ENCODE measurements at regions not wholly inside any gene's neighbourhood (a gene's known extent, or its start where the extent isn't known, plus 50 kb on each side); places are given as distances from the start of the nearest gene placed in this dataset.

DNA sequence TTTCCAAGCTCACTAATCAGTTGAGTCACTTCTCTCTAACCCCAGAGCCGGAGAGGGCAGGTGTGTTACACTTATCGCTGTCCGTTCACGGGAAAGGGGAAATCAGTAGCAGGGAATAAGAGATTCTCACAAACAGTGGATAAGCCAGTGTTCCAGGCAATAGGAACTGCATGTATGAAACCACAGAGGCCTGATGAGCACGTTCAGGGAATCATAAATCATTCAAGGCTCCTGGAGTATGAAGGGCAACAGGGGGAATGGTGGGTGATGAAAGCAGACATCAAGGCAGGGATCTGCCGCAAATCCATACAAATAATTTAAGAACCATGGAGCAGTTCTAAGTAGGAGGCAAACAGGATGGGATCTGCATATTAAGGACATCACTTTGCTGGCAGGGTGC, 59.1 kb upstream of the ADGRG2 start:
- TF ChIP-seq, protein P1, sequence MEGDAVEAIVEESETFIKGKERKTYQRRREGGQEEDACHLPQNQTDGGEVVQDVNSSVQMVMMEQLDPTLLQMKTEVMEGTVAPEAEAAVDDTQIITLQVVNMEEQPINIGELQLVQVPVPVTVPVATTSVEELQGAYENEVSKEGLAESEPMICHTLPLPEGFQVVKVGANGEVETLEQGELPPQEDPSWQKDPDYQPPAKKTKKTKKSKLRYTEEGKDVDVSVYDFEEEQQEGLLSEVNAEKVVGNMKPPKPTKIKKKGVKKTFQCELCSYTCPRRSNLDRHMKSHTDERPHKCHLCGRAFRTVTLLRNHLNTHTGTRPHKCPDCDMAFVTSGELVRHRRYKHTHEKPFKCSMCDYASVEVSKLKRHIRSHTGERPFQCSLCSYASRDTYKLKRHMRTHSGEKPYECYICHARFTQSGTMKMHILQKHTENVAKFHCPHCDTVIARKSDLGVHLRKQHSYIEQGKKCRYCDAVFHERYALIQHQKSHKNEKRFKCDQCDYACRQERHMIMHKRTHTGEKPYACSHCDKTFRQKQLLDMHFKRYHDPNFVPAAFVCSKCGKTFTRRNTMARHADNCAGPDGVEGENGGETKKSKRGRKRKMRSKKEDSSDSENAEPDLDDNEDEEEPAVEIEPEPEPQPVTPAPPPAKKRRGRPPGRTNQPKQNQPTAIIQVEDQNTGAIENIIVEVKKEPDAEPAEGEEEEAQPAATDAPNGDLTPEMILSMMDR (IDR thresholded peaks at IDR 0.05), result no peak
- TF ChIP-seq POLR2AphosphoS5 (IDR thresholded peaks at IDR 0.05), result no peak

Measured in prostate gland (tissue), 2 donors.